BLaER1 (cell line): ENCODE measurements at regions not wholly inside any gene's neighbourhood (a gene's known extent, or its start where the extent isn't known, plus 50 kb on each side); places are given as distances from the start of the nearest gene placed in this dataset.
"Not testable (repeated sequence)": the region's sequence is repeated elsewhere in the genome, so short reads cannot be mapped to it uniquely, and the experiment has no call there.

Experiments used
- H3K27ac ChIP-seq: shearing (Covaris generic); formaldehyde crosslinking; 2 replicates; pipeline ENCODE4 v1.8.1; 2022
- H3K27me3 ChIP-seq: shearing (Covaris generic); formaldehyde crosslinking; 2 replicates; pipeline ENCODE4 v1.8.1; 2022
- H3K36me3 ChIP-seq: shearing (Covaris generic); formaldehyde crosslinking; 2 replicates; pipeline ENCODE4 v1.8.1; 2022
- H3K4me1 ChIP-seq: shearing (Covaris generic); formaldehyde crosslinking; 2 replicates; pipeline ENCODE4 v1.8.1; 2022
- H3K4me2 ChIP-seq: shearing (Covaris generic); formaldehyde crosslinking; 2 replicates; pipeline ENCODE4 v1.8.1; 2022
- H3K4me3 ChIP-seq: shearing (Covaris generic); formaldehyde crosslinking; 2 replicates; pipeline ENCODE4 v1.8.1; 2022
- H3K9ac ChIP-seq: shearing (Covaris generic); formaldehyde crosslinking; 2 replicates; pipeline ENCODE4 v1.8.1; 2022
- H3K9me3 ChIP-seq: shearing (Covaris generic); formaldehyde crosslinking; 2 replicates; pipeline ENCODE4 v1.8.1; 2022
- H4K20me1 ChIP-seq: shearing (Covaris generic); formaldehyde crosslinking; 2 replicates; pipeline ENCODE4 v1.8.1; 2022
- Cebpa-rat ChIP-seq: shearing (Covaris generic); IDR thresholded peaks from 2 replicates; pipeline ENCODE4 v1.8.1; 2022

GRCh38 chr1:55309786-55310504, 94.8 kb upstream of the USP24 start:
- Histone ChIP-seq H3K4me1 (peaks cover 34% of the 10 kb centered on the region), H3K27me3 (no peaks in the 10 kb centered on the region), H3K4me2 (peak overlapping the region; percentile 38), H3K9me3 (no peaks in the 10 kb centered on the region; the same call in 1 of the 2 replicates), H4K20me1 (no peaks in the 10 kb centered on the region), H3K27ac (no peak overlapping the region), H3K9ac (no peak overlapping the region), H3K4me3 (no peak overlapping the region), H3K36me3 (no peaks in the 10 kb centered on the region)
- TF ChIP-seq Cebpa-rat, result no peak

DNA sequence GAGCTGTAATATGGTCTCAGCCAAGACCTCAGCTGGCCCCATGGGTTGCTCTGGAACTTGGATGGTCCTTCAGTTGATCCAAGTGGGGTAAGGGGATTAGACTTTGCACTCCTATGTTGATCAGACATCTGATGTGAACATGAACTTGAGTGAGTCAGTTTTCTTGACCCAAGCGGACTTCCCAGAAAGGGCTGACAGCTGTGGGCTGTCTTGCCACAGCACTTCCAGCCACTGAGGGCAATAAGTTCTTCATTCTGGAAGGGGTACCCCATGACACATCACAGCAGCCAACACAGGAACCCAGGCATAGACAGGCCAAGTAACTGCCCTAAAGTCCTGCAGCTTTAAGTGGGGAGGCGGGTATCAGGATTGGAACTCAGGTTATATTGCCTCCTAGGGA, 93.9 kb upstream of the USP24 start:
- H4K20me1 ChIP-seq, result no peaks in the 10 kb centered on the region
- peak overlapping the region; percentile 21; the same call in 1 of the 2 replicates for H3K4me2 ChIP-seq
- no peak overlapping the region for H3K27ac ChIP-seq
- no peak for TF ChIP-seq Cebpa-rat
- peaks cover 43% of the 10 kb centered on the region for H3K4me1 ChIP-seq
- H3K36me3 ChIP-seq, result no peaks in the 10 kb centered on the region
- H3K4me3 ChIP-seq, result no peak overlapping the region
- no peaks in the 10 kb centered on the region; the same call in 1 of the 2 replicates for H3K9me3 ChIP-seq
- H3K27me3 ChIP-seq, result no peaks in the 10 kb centered on the region
- H3K9ac ChIP-seq, result no peak overlapping the region

- peak overlapping the region; percentile 72 for H3K4me2 ChIP-seq
- H3K4me3 ChIP-seq, result no peak overlapping the region
- no peaks in the 10 kb centered on the region for H4K20me1 ChIP-seq
- H3K9ac ChIP-seq, result no peak overlapping the region
- H3K36me3 ChIP-seq, result no peaks in the 10 kb centered on the region
- no peaks in the 10 kb centered on the region for H3K27me3 ChIP-seq
- no peak for TF ChIP-seq Cebpa-rat
- H3K4me1 ChIP-seq, result peaks cover 70% of the 10 kb centered on the region
- H3K9me3 ChIP-seq, result no peaks in the 10 kb centered on the region; the same call in 1 of the 2 replicates
- H3K27ac ChIP-seq, result peak overlapping the region; percentile 64; the same call in 1 of the 2 replicates
Measured at GRCh38 chr1:55305735-55306134, 90.6 kb upstream of the USP24 start.

DNA sequence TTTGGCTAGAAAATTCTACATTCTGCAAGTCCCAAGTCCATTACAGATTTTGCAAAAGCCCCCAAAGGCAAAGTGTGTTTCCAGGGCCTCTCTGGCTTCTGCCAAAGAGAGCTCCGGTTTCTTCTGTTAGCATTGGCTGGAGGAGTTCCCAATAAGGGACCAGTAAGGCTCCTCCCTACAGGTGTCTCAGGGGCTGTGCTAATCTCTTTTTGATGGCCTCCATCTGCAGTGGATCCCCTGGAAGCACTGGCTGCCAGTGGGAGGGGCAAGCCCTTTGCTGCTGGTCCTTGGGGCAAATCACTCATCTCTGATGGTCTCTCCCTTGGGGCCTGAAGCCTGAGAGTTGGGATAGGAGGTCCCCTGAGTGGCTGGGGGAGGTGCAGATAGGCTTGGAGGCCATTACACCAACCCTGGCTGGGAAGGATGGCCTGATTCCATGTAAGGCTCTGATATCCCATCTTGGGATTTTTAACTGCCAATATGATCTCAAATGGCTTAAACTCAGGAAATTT, 89.1 kb upstream of the USP24 start:
- Histone ChIP-seq H3K9me3 (peaks cover 2% of the 10 kb centered on the region; the same call in 1 of the 2 replicates), H3K4me3 (no peak overlapping the region), H4K20me1 (no peaks in the 10 kb centered on the region), H3K9ac (no peak overlapping the region), H3K4me2 (peak overlapping the region; percentile 72), H3K27me3 (no peaks in the 10 kb centered on the region), H3K4me1 (peaks cover 73% of the 10 kb centered on the region), H3K36me3 (no peaks in the 10 kb centered on the region), H3K27ac (peak overlapping the region; percentile 74; the same call in 1 of the 2 replicates)
- TF ChIP-seq Cebpa-rat, result no peak

DNA sequence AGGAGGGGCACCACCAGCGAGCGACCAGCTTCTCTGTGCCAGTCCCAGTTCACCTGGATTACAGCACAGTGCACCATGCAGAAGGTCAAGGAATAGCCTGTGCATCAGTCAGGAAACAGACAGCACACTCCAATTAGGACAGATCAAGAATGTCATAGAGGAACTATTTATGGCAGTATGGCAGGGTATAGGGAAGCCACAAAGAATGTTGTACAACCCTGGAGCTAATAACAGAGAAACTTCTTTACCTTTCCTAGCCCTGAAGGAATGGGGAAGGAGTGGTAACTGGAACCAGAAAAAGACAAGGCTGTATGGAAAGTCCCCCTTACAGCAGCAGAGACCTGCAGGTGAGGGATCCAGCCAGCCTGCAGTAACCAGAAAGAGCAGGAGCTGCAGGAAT, 87.8 kb upstream of the USP24 start:
- no peaks in the 10 kb centered on the region for H3K27me3 ChIP-seq
- no peak overlapping the region for H3K4me3 ChIP-seq
- no peak for TF ChIP-seq Cebpa-rat
- no peaks in the 10 kb centered on the region for H3K36me3 ChIP-seq
- no peaks in the 10 kb centered on the region for H4K20me1 ChIP-seq
- H3K9ac ChIP-seq, result no peak overlapping the region; the same call in 1 of the 2 replicates
- peak overlapping the region; percentile 74 for H3K27ac ChIP-seq
- peaks cover 77% of the 10 kb centered on the region for H3K4me1 ChIP-seq
- peaks cover 12% of the 10 kb centered on the region for H3K9me3 ChIP-seq
- peak overlapping the region; percentile 72 for H3K4me2 ChIP-seq

- Histone ChIP-seq H3K4me2 (peak overlapping the region; percentile 72), H4K20me1 (no peaks in the 10 kb centered on the region), H3K4me1 (peaks cover 77% of the 10 kb centered on the region), H3K27ac (peak overlapping the region; percentile 74; the same call in 1 of the 2 replicates), H3K9me3 (peaks cover 22% of the 10 kb centered on the region), H3K4me3 (no peak overlapping the region), H3K9ac (peak overlapping the region; percentile 12; the same call in 1 of the 2 replicates), H3K36me3 (no peaks in the 10 kb centered on the region), H3K27me3 (no peaks in the 10 kb centered on the region)
- no peak for TF ChIP-seq Cebpa-rat
Measured at GRCh38 chr1:55301912-55302311, 86.7 kb upstream of the USP24 start.

DNA sequence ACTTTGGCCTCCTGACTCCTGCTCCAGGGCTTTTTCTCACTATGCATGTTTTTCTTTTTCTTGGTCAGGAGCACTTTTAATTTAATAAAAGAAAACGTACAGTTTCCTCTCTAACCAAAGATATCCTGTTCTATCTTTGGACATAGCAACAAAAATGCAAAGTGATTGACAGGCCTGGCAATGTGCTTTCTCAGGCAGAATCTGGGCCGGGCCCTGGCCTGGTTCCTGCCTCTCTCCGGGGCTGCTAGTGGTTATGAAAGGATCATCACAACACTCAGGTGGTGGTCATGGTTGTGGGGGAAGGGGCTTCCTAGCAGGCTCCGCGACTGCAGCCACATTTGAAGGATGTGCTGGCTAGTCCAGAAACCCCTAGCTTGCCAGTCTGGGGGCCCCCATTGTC, 85.8 kb upstream of the USP24 start:
- Histone ChIP-seq H3K27ac (peak overlapping the region; percentile 74), H3K4me1 (peaks cover 76% of the 10 kb centered on the region), H3K36me3 (no peaks in the 10 kb centered on the region), H3K9me3 (peaks cover 22% of the 10 kb centered on the region), H3K27me3 (no peaks in the 10 kb centered on the region), H4K20me1 (no peaks in the 10 kb centered on the region), H3K4me3 (peak overlapping the region; percentile 7; the same call in 1 of the 2 replicates), H3K4me2 (peak overlapping the region; percentile 72), H3K9ac (peak overlapping the region; percentile 20; the same call in 1 of the 2 replicates)
- TF ChIP-seq Cebpa-rat, result no peak

DNA sequence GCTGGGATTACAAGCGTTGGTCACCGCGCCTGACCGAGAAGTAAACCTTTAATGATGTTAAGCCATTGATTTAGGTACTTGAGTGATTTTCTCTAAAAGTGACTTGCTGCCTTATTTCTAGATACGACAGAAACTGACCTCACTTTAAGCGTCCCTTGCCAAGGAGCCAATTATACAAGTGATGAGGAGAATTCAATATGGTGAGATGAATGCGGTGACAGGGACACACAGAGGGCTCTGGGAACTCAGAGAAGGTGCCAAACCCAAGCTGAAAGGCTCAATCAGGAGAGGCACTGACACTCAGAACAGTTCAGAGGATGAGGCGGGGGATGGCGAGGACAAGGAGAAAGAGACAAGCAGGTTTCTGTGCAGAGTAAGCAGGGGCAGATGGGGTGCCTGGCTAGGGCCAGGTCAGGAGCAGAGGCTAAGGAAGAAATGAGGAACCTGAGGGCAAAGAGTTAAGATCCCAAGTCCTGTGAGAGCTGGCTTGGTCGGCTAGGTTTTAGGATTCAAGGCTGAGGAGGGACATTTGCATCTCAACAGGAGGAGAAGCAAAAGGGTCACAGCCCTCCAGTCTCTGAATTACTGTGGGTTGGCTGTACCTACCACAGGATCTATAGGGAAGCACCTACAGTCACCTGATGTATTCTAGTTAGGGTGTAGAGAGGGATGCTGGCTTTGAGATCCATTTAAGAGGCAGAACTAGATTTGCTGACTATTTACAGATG, 83.2 kb upstream of the USP24 start:
- H3K4me1 ChIP-seq, result peaks cover 49% of the 10 kb centered on the region
- peaks cover 22% of the 10 kb centered on the region for H3K9me3 ChIP-seq
- no peak overlapping the region for H3K27ac ChIP-seq
- no peaks in the 10 kb centered on the region for H4K20me1 ChIP-seq
- TF ChIP-seq Cebpa-rat, result no peak
- no peak overlapping the region for H3K9ac ChIP-seq
- no peaks in the 10 kb centered on the region for H3K36me3 ChIP-seq
- H3K4me3 ChIP-seq, result no peak overlapping the region
- no peaks in the 10 kb centered on the region for H3K27me3 ChIP-seq
- no peak overlapping the region for H3K4me2 ChIP-seq

DNA sequence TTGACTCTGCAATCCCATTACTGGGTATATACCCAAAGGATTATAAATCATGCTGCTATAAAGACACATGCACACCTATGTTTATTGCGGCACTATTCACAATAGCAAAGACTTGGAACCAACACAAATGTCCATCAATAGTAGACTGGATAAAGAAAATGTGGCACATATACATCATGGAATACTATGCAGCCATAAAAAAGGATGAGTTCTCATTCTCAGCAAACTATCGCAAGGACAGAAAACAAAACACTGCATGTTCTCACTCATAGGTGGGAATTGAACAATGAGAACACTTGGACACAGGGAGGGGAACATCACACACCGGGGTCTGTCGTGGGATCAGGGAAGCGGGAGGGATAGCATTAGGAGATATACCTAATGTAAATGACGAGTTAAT, 81.1 kb upstream of the USP24 start:
- H3K9ac ChIP-seq, H3K4me3 ChIP-seq, H3K36me3 ChIP-seq, H4K20me1 ChIP-seq, H3K27ac ChIP-seq, H3K4me2 ChIP-seq, H3K27me3 ChIP-seq: not testable (repeated sequence)
- Histone ChIP-seq H3K4me1 (peaks cover 28% of the 10 kb centered on the region), H3K9me3 (peaks cover 29% of the 10 kb centered on the region)

DNA sequence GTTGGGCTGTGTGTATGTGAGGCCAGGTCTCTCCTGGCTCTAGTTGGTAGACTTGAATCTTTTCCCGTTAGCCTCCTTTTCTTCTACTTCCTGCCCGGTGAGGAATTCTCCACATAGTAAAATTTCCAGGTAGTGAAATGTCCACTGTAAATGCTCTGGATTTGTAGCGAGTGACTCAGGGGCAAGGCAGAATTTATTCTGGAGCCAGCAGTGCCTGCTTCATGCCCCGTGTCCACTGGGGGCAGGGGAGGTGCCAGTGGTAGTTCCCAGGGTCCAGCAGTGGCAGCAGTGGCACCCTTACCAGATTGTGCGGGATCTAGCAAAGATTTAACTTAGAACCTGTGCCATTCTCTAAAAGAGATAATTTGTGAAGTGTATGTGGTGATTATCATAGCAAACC, 74.5 kb upstream of the USP24 start:
- peak overlapping the region; percentile 69; the same call in 1 of the 2 replicates for H3K27ac ChIP-seq

More for the DNA sequence above, 74.5 kb upstream of the USP24 start:
- Histone ChIP-seq H3K4me2 (peak overlapping the region; percentile 87), H3K4me1 (peaks cover 52% of the 10 kb centered on the region), H3K27me3 (no peaks in the 10 kb centered on the region), H3K9me3 (peaks cover 22% of the 10 kb centered on the region), H3K36me3 (no peaks in the 10 kb centered on the region), H3K9ac (no peak overlapping the region), H4K20me1 (no peaks in the 10 kb centered on the region), H3K4me3 (no peak overlapping the region)
- TF ChIP-seq Cebpa-rat, result no peak
